DND-41 (cell line): ENCODE measurements at regions not wholly inside any gene's neighbourhood (a gene's known extent, or its start where the extent isn't known, plus 50 kb on each side); places are given as distances from the start of the nearest gene placed in this dataset.

Experiments used
- ATAC-seq: fragments of 200-7000 bp; cut with Tn5 transposase; 3 replicates; pipeline ENCODE4 v1.9.1; 2021; ENCODE audit warnings: low read depth; ENCODE audit not compliant: insufficient read depth
- DNase-seq: peaks from one replicate; pipeline ENCODE4 v3.0.0-alpha.2; 2020
- H2AFZ ChIP-seq: 2 replicates; pipeline ENCODE4 v1.6.0; 2012; ENCODE audit warnings: low read depth, low read length
- H3K27ac ChIP-seq: 2 replicates; pipeline ENCODE4 v1.5.1; 2012; ENCODE audit warnings: low read length, inconsistent platforms
- H3K27me3 ChIP-seq: fragments of 200-600 bp; sonication (generic); 2 replicates; pipeline ENCODE4 v1.6.0; 2012; ENCODE audit warnings: low read length, mild to moderate bottlenecking, inconsistent platforms; ENCODE audit not compliant: insufficient read depth, poor library complexity
- H3K36me3 ChIP-seq: 2 replicates; pipeline ENCODE4 v1.5.1; 2012; ENCODE audit warnings: low read length, inconsistent platforms; ENCODE audit not compliant: insufficient read depth
- H3K4me1 ChIP-seq: 2 replicates; pipeline ENCODE4 v1.5.1; 2012; ENCODE audit warnings: mild to moderate bottlenecking, low read length; ENCODE audit not compliant: insufficient read depth
- H3K4me2 ChIP-seq: 2 replicates; pipeline ENCODE4 v1.6.0; 2012; ENCODE audit warnings: mild to moderate bottlenecking, moderate library complexity, low read length, inconsistent platforms; ENCODE audit not compliant: insufficient read depth
- H3K4me3 ChIP-seq, 2 experiments: fragments of 200-600 bp in 1 of 2; shearing (Covaris generic) in 1 of 2; 2 replicates each; pipeline ENCODE4 v1.5.1; 2012 to 2016; ENCODE audit warnings: inconsistent platforms in 2 of 2, low read length in 2 of 2, mild to moderate bottlenecking in 2 of 2, low read depth in 1 of 2, moderate library complexity in 1 of 2
- H3K79me2 ChIP-seq: 2 replicates; pipeline ENCODE4 v1.6.0; 2012; ENCODE audit warnings: low read length, inconsistent platforms; ENCODE audit not compliant: insufficient read depth
- H3K9ac ChIP-seq: 2 replicates; pipeline ENCODE4 v1.6.0; 2012; ENCODE audit warnings: low read depth, mild to moderate bottlenecking, inconsistent platforms, low read length, moderate library complexity
- H3K9me3 ChIP-seq: 2 replicates; pipeline ENCODE4 v1.5.1; 2012; ENCODE audit warnings: low read length, moderate library complexity, mild to moderate bottlenecking, inconsistent platforms; ENCODE audit not compliant: insufficient read depth, severe bottlenecking
- H4K20me1 ChIP-seq: 2 replicates; pipeline ENCODE4 v1.6.0; 2012; ENCODE audit warnings: low read length; ENCODE audit not compliant: insufficient read depth
- CTCF ChIP-seq: IDR thresholded peaks from 2 replicates; pipeline ENCODE4 v1.5.1; 2012; ENCODE audit warnings: borderline replicate concordance, low read length, moderate library complexity, mild to moderate bottlenecking; ENCODE audit not compliant: poor library complexity, severe bottlenecking; ENCODE audit errors: extremely low read depth
- EZH2 ChIP-seq: IDR thresholded peaks from 3 replicates; pipeline ENCODE4 v1.6.1; 2012; ENCODE audit warnings: borderline replicate concordance, low read depth, mild to moderate bottlenecking, moderate library complexity, low read length, inconsistent platforms; ENCODE audit not compliant: severe bottlenecking

- H4K20me1 ChIP-seq, result no peaks in the 10 kb centered on the region
Observed at GRCh38 chr13:62125451-62125850, 709.8 kb upstream of the PCDH20 start.

DNA sequence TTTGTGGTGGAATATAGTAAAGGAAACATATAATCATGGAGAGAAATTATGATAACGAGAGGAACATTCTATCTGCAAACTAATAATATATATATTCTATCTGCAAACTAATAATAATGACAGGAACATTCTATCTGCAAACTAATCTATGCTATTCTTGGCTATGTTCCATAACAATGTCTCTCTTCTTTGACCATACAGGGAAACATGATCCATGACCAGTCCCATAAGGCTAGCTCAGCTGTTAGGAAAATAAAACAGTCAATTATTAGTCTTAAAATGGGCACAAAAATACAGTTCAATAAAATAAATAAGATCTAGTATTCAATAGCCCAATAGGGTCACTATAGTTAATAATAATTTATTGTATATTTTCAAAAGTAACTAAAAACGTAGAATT is 707.8 kb upstream of the PCDH20 start:
- H3K79me2 ChIP-seq, result no peaks in the 10 kb centered on the region
- H3K4me3 ChIP-seq, result no peak overlapping the region
- TF ChIP-seq CTCF (no peak), EZH2 (no peak)
- H3K27me3 ChIP-seq, result no peaks in the 10 kb centered on the region
- H4K20me1 ChIP-seq, result no peaks in the 10 kb centered on the region
- H3K27ac ChIP-seq, result no peak overlapping the region
- H2AFZ ChIP-seq, result no peak overlapping the region
- DNase-seq (no peak), ATAC-seq (no peak)
- H3K36me3 ChIP-seq, result no peaks in the 10 kb centered on the region
- no peaks in the 10 kb centered on the region for H3K9me3 ChIP-seq
- H3K4me1 ChIP-seq, result no peaks in the 10 kb centered on the region
- no peak overlapping the region for H3K9ac ChIP-seq
- H3K4me2 ChIP-seq, result no peak overlapping the region

More at GRCh38 chr13:62125451-62125850, 709.8 kb upstream of the PCDH20 start:
- Histone ChIP-seq H2AFZ (no peak overlapping the region), H3K27me3 (no peaks in the 10 kb centered on the region), H3K4me2 (no peak overlapping the region), H3K4me1 (no peaks in the 10 kb centered on the region), H3K9me3 (no peaks in the 10 kb centered on the region), H3K36me3 (no peaks in the 10 kb centered on the region), H3K27ac (no peak overlapping the region), H3K79me2 (no peaks in the 10 kb centered on the region), H3K9ac (no peak overlapping the region), H3K4me3 (no peak overlapping the region)
- no peak for DNase-seq
- ATAC-seq, result no peak
- TF ChIP-seq EZH2, result no peak
- TF ChIP-seq CTCF, result no peak

DNA sequence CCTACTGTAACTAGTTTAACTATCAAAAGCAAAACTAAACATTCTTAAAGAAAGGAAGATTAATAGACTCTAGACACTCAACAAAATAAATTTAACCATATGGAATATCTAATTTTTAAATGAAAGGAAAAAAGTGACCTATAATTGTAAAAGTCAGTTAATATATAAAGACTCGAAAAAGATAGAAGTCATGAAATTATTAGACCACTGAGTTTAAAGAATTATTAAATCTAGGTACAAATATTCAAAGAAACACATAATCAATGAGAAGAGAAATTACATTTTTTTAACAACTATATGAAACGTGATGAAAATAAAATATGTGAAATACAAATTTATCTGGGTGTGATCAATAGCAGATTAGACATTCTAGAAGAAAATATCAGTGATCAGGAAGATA is 706.8 kb upstream of the PCDH20 start:
- Histone ChIP-seq H3K27me3 (no peaks in the 10 kb centered on the region), H3K4me3 (no peak overlapping the region), H3K79me2 (no peaks in the 10 kb centered on the region), H2AFZ (no peak overlapping the region), H3K4me1 (no peaks in the 10 kb centered on the region), H3K9ac (no peak overlapping the region), H4K20me1 (no peaks in the 10 kb centered on the region), H3K9me3 (no peaks in the 10 kb centered on the region), H3K27ac (no peak overlapping the region), H3K4me2 (no peak overlapping the region), H3K36me3 (no peaks in the 10 kb centered on the region)
- no peak for ATAC-seq
- no peak for DNase-seq
- TF ChIP-seq CTCF, result no peak
- TF ChIP-seq EZH2, result no peak
